ENCODE measurements at regions not wholly inside any gene's neighbourhood (a gene's known extent, or its start where the extent isn't known, plus 50 kb on each side); places are given as distances from the start of the nearest gene placed in this dataset.
"Not testable (repeated sequence)": the region's sequence is repeated elsewhere in the genome, so short reads cannot be mapped to it uniquely, and the experiment has no call there.

DNA sequence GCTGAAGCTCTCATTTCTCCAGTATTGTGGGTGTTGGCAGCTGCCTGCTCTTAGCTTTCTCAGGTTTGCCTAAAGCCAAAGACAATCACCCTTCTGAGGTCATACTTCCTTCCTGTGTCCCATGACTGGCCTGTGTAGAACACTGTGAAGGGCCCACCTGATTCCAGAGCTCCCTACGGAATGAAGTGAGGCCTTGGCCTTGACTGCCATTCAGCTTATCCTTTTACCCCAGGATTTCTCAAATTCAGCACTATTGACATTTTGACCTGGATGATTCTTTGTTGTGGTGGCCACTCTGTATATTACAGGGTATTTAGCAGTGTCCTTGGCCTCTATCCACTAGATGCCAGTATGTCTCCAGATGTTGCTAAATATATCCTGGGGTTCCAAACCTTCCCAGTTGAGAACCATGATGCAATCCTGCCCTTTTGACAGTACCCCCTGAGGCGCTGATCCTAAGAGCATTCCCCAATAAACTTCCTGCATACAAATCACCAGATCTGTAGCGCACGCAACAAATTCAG lies 112.3 kb upstream of the KRR1 start:
- no peak overlapping the region for H3K27ac ChIP-seq (ENCODE audit: insufficient read depth, low read length)
- DNase-seq (ENCODE audit: low read depth in 2 of 2): peak; percentile 30 to 64

DNA sequence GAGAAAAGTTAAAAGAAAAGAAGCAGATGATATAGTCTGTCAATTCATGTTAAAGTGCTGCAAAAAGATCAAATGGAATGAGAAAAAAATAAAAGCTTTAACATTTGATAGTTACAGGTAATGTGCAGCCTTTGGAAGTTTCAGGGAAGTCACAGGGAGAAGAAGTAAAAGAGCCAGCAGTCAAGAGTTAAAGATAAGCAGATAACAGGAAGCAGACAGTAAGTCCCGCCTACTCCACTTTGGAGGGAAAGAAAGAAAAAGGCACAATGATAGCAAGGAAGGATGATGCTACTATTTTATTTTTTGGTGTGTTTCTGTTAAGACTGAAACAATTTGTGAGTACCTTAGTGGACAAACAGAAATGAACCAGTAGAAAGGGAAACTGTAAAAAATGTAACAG lies 111.1 kb upstream of the KRR1 start:
- Histone ChIP-seq H3K4me2 (ENCODE audit: extremely low read depth, insufficient read depth, low read length) (no peak overlapping the region), H3K4me1 (ENCODE audit: control insufficient read depth, extremely low read depth, insufficient read depth, low read length) (peaks cover 4% of the 10 kb centered on the region), H3K27ac (ENCODE audit: insufficient read depth, low read length) (no peak overlapping the region), H3K9me3 (ENCODE audit: control insufficient read depth, insufficient read depth, low read depth, low read length) (no peaks in the 10 kb centered on the region), H3K4me3 (replicated peaks in 1 of 4; ENCODE audit: control extremely low read depth in 1 of 4, insufficient read depth in 1 of 4, low read depth in 3 of 4, low read length in 4 of 4) (no peak overlapping the region), H4K20me1 (ENCODE audit: control insufficient read depth, extremely low read depth, insufficient read depth, low read length) (no peaks in the 10 kb centered on the region), H2AFZ (ENCODE audit: low read length) (peak overlapping the region; percentile 49), H3K9ac (ENCODE audit: insufficient read depth, low read length) (no peak overlapping the region), H3K27me3 (ENCODE audit: control insufficient read depth, insufficient read depth, low read length) (no peaks in the 10 kb centered on the region), H3K36me3 (ENCODE audit: control insufficient read depth, insufficient read depth, low read length) (no peaks in the 10 kb centered on the region), H3K79me2 (ENCODE audit: control insufficient read depth, insufficient read depth, low read length) (no peaks in the 10 kb centered on the region)
- TF ChIP-seq CTCF (conservative IDR thresholded peaks at IDR 0.05 in 1 of 2, IDR thresholded peaks at IDR 0.05 in 1 of 2; ENCODE audit: low read depth in 1 of 2, low read length in 2 of 2) (no peak), EZH2 (IDR thresholded peaks at IDR 0.05; ENCODE audit: low read length, missing control alignments) (no peak)
- no peak for DNase-seq (ENCODE audit: low read depth in 2 of 2)

More for the DNA sequence above, 112.3 kb upstream of the KRR1 start:
- peaks cover 4% of the 10 kb centered on the region for H3K4me1 ChIP-seq (ENCODE audit: control insufficient read depth, extremely low read depth, insufficient read depth, low read length)
- no peak overlapping the region for H3K4me2 ChIP-seq (ENCODE audit: extremely low read depth, insufficient read depth, low read length)
- H3K36me3 ChIP-seq (ENCODE audit: control insufficient read depth, insufficient read depth, low read length): no peaks in the 10 kb centered on the region
- H3K9ac ChIP-seq (ENCODE audit: insufficient read depth, low read length): no peak overlapping the region
- H4K20me1 ChIP-seq (ENCODE audit: control insufficient read depth, extremely low read depth, insufficient read depth, low read length): no peaks in the 10 kb centered on the region
- no peaks in the 10 kb centered on the region for H3K79me2 ChIP-seq (ENCODE audit: control insufficient read depth, insufficient read depth, low read length)
- no peaks in the 10 kb centered on the region for H3K27me3 ChIP-seq (ENCODE audit: control insufficient read depth, insufficient read depth, low read length)
- no peak overlapping the region for H3K4me3 ChIP-seq (replicated peaks in 1 of 4; ENCODE audit: control extremely low read depth in 1 of 4, insufficient read depth in 1 of 4, low read depth in 3 of 4, low read length in 4 of 4)
- no peak overlapping the region for H2AFZ ChIP-seq (ENCODE audit: low read length)
- no peaks in the 10 kb centered on the region for H3K9me3 ChIP-seq (ENCODE audit: control insufficient read depth, insufficient read depth, low read depth, low read length)
- TF ChIP-seq CTCF (conservative IDR thresholded peaks at IDR 0.05 in 1 of 2, IDR thresholded peaks at IDR 0.05 in 1 of 2; ENCODE audit: low read depth in 1 of 2, low read length in 2 of 2): no peak
- no peak for TF ChIP-seq EZH2 (IDR thresholded peaks at IDR 0.05; ENCODE audit: low read length, missing control alignments)

DNA sequence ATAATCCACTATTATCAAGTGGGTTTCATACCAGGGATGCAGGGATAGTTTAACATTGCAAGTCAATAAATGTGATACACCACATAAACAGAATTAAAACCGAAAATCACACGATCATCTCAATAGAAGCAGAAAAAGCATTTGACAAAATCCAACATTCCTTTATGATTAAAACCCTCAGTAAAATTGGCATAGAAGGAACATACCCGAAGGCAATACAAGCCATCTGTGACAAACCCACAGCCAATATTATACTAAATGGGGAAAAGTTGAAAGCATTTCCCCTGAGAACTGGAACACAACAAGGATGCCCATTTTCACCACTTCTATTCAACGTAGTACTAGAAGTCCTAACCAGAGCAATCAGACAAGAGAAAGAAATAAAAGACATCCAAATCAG lies 103.0 kb upstream of the KRR1 start:
- H3K9ac ChIP-seq (ENCODE audit: insufficient read depth, low read length); H3K4me1 ChIP-seq (ENCODE audit: control insufficient read depth, extremely low read depth, insufficient read depth, low read length); H3K4me2 ChIP-seq (ENCODE audit: extremely low read depth, insufficient read depth, low read length); H3K27ac ChIP-seq (ENCODE audit: insufficient read depth, low read length); H3K36me3 ChIP-seq (ENCODE audit: control insufficient read depth, insufficient read depth, low read length); DNase-seq (ENCODE audit: low read depth in 2 of 2); H3K79me2 ChIP-seq (ENCODE audit: control insufficient read depth, insufficient read depth, low read length); H3K27me3 ChIP-seq (ENCODE audit: control insufficient read depth, insufficient read depth, low read length); H3K4me3 ChIP-seq (replicated peaks in 1 of 4; ENCODE audit: control extremely low read depth in 1 of 4, insufficient read depth in 1 of 4, low read depth in 3 of 4, low read length in 4 of 4); H3K9me3 ChIP-seq (ENCODE audit: control insufficient read depth, insufficient read depth, low read depth, low read length); H2AFZ ChIP-seq (ENCODE audit: low read length); H4K20me1 ChIP-seq (ENCODE audit: control insufficient read depth, extremely low read depth, insufficient read depth, low read length): not testable (repeated sequence)
